CD4-positive, alpha-beta T cell treated with Interleukin-4 for 4 hours (primary cell): ENCODE measurements at regions not wholly inside any gene's neighbourhood (a gene's known extent, or its start where the extent isn't known, plus 50 kb on each side); places are given as distances from the start of the nearest gene placed in this dataset.
"Not testable (repeated sequence)": the region's sequence is repeated elsewhere in the genome, so short reads cannot be mapped to it uniquely, and the experiment has no call there.

Experiments
- DNase-seq: peaks from one replicate; pipeline ENCODE4 v3.0.0-alpha.2; 2020

- DNase-seq: peak; percentile 55
These were observed 263.6 kb downstream of the DUSP10 start for GRCh38 chr1:221478050-221478949.

- DNase-seq: no peak
These were observed 253.9 kb downstream of the DUSP10 start for GRCh38 chr1:221487781-221488524.

GRCh38 chr1:221488550-221488949 lies 253.3 kb downstream of the DUSP10 start:
- no peak for DNase-seq

- DNase-seq: no peak
These were observed 247.2 kb downstream of the DUSP10 start for GRCh38 chr1:221494670-221495069.

GRCh38 chr1:221497046-221497445 lies 244.8 kb downstream of the DUSP10 start:
- no peak for DNase-seq

- DNase-seq: no peak
These were observed 238.6 kb downstream of the DUSP10 start for GRCh38 chr1:221503268-221503667.

GRCh38 chr1:221509575-221510355 lies 232.1 kb downstream of the DUSP10 start:
- DNase-seq: no peak

GRCh38 chr1:221510793-221511503 lies 230.9 kb downstream of the DUSP10 start:
- DNase-seq: no peak

GRCh38 chr1:221511797-221512196 lies 230.1 kb downstream of the DUSP10 start:
- DNase-seq: no peak

GRCh38 chr1:221514806-221515205 lies 227.1 kb downstream of the DUSP10 start:
- no peak for DNase-seq

- no peak for DNase-seq
These were observed 226.4 kb downstream of the DUSP10 start for GRCh38 chr1:221515496-221515895.

- no peak for DNase-seq
These were observed 223.9 kb downstream of the DUSP10 start for GRCh38 chr1:221517961-221518360.

- DNase-seq: no peak
These were observed 221.6 kb downstream of the DUSP10 start for GRCh38 chr1:221520250-221520649.

- DNase-seq: peak; percentile 15
These were observed 220.2 kb downstream of the DUSP10 start for GRCh38 chr1:221521686-221522085.

GRCh38 chr1:221522529-221522940 lies 219.4 kb downstream of the DUSP10 start:
- DNase-seq: no peak

GRCh38 chr1:221525749-221526148 lies 216.1 kb downstream of the DUSP10 start:
- DNase-seq: no peak

- DNase-seq: no peak
These were observed 214.6 kb downstream of the DUSP10 start for GRCh38 chr1:221527302-221527701.

GRCh38 chr1:221527886-221528624 lies 213.8 kb downstream of the DUSP10 start:
- no peak for DNase-seq

- DNase-seq: not testable (repeated sequence)
These were observed 211.7 kb downstream of the DUSP10 start for GRCh38 chr1:221530159-221530558.

- DNase-seq: no peak
These were observed 211.1 kb downstream of the DUSP10 start for GRCh38 chr1:221530791-221531190.

- DNase-seq: no peak
These were observed 209.7 kb downstream of the DUSP10 start for GRCh38 chr1:221532071-221532773.
